Endothelial cell of umbilical vein (primary cell): ENCODE measurements at regions not wholly inside any gene's neighbourhood (a gene's known extent, or its start where the extent isn't known, plus 50 kb on each side); places are given as distances from the start of the nearest gene placed in this dataset.
"Not testable (repeated sequence)": the region's sequence is repeated elsewhere in the genome, so short reads cannot be mapped to it uniquely, and the experiment has no call there.

Experiments
- BruUV-seq: library from RNA; stranded (reverse); fragments of 400-500 nt; replicated peaks from 2 replicates; lab custom pipeline; 2021; lab: Mats Ljungman, UMichigan
- CTCF ChIA-PET: fragments of 300-600, 350-600 bp; sonication (Branson Sonifier 250); formaldehyde crosslinking; loops from one replicate; lab custom pipeline; 2021; ENCODE audit warnings: antibody characterized with exemption, inconsistent platforms; lab: Charles Lee
- POLR2A ChIA-PET: fragments of 300-600, 350-600 bp; sonication (Branson Sonifier 250); formaldehyde crosslinking; loops from one replicate; lab custom pipeline; 2021; ENCODE audit warnings: antibody characterized with exemption, inconsistent platforms; lab: Charles Lee
- DNase-seq: peaks from one replicate; pipeline ENCODE4 v3.0.0-alpha.2; 2011; ENCODE audit warnings: low read depth, low spot score
- FAIRE-seq: peaks from 2 replicates; lab custom pipeline; 2011; peaks lifted over from hg19 to GRCh38; lab: Jason Lieb, UNC
- H2AFZ ChIP-seq: 2 replicates; pipeline ENCODE4 v1.6.0; 2012; ENCODE audit warnings: low read depth, low read length, control low read depth, inconsistent platforms
- H3K27ac ChIP-seq: 2 replicates; pipeline ENCODE4 v1.5.1; 2011; ENCODE audit warnings: low read depth, mild to moderate bottlenecking, control low read depth, low read length, moderate library complexity; ENCODE audit not compliant: insufficient read depth
- H3K27me3 ChIP-seq, 2 experiments: 2 replicates each; pipeline versions ENCODE4 v1.6.0 to v1.6.1; 2011; ENCODE audit warnings: low read length in 2 of 2, mixed read lengths in 1 of 2; ENCODE audit not compliant: control insufficient read depth in 2 of 2, insufficient read depth in 2 of 2
- H3K36me3 ChIP-seq, 2 experiments: 2 replicates in 1 of 2; 3 replicates in 1 of 2; pipeline ENCODE4 v1.5.1; 2011; ENCODE audit warnings: low read length in 2 of 2, mild to moderate bottlenecking in 1 of 2, moderate library complexity in 1 of 2; ENCODE audit not compliant: control insufficient read depth in 2 of 2, insufficient read depth in 2 of 2; ENCODE audit errors: extremely low read depth in 1 of 2
- H3K4me1 ChIP-seq: 3 replicates; pipeline ENCODE4 v1.5.1; 2011; ENCODE audit warnings: mild to moderate bottlenecking, low read length; ENCODE audit not compliant: control insufficient read depth, insufficient read depth; ENCODE audit errors: extremely low read depth
- H3K4me2 ChIP-seq: 2 replicates; pipeline ENCODE4 v1.6.1; 2011; ENCODE audit warnings: low read length, control low read depth, mixed read lengths; ENCODE audit not compliant: insufficient read depth
- H3K4me3 ChIP-seq, 3 experiments: fragments of 200-600 bp in 1 of 3; sonication (generic), shearing (Covaris generic) in 1 of 3; replicated peaks in 1 of 3; 2 replicates each; pipeline ENCODE4 v1.5.1; 2011 to 2016; ENCODE audit warnings: control low read depth in 3 of 3, low read length in 3 of 3, mild to moderate bottlenecking in 2 of 3, inconsistent platforms in 1 of 3, low read depth in 1 of 3, moderate library complexity in 1 of 3; ENCODE audit not compliant: insufficient read depth in 1 of 3
- H3K79me2 ChIP-seq: 2 replicates; pipeline ENCODE4 v1.6.0; 2012; ENCODE audit warnings: low read length, inconsistent platforms; ENCODE audit not compliant: control insufficient read depth, insufficient read depth
- H3K9ac ChIP-seq: replicated peaks from 2 replicates; pipeline ENCODE3; 2011; ENCODE audit warnings: low read length, control low read depth; ENCODE audit not compliant: insufficient read depth; ENCODE audit errors: extremely low read depth
- H3K9me1 ChIP-seq: replicated peaks from 3 replicates; pipeline ENCODE4 v1.6.0; 2011; ENCODE audit warnings: mild to moderate bottlenecking, low read length; ENCODE audit not compliant: control insufficient read depth, insufficient read depth; ENCODE audit errors: extremely low read depth
- H3K9me3 ChIP-seq: replicated peaks from 2 replicates; pipeline ENCODE4 v1.5.1; 2012; ENCODE audit warnings: low read length, inconsistent platforms; ENCODE audit not compliant: control insufficient read depth, insufficient read depth
- H4K20me1 ChIP-seq: replicated peaks from 2 replicates; pipeline ENCODE3; 2011; ENCODE audit warnings: mild to moderate bottlenecking, low read length; ENCODE audit not compliant: control insufficient read depth, insufficient read depth; ENCODE audit errors: extremely low read depth
- EZH2 ChIP-seq: IDR thresholded peaks from 2 replicates; pipeline ENCODE4 v1.6.1; 2012; ENCODE audit warnings: borderline replicate concordance, low read depth, mild to moderate bottlenecking, moderate library complexity, low read length, inconsistent platforms; ENCODE audit not compliant: severe bottlenecking
- FOS ChIP-seq: IDR thresholded peaks from 2 replicates; pipeline ENCODE4 v1.6.1; 2011; ENCODE audit warnings: mild to moderate bottlenecking, low read length, moderate library complexity, borderline replicate concordance; ENCODE audit not compliant: insufficient read depth
- GATA2 ChIP-seq: IDR thresholded peaks from 2 replicates; pipeline ENCODE4 v1.7.0; 2011; ENCODE audit warnings: low read depth, mild to moderate bottlenecking, moderate library complexity, mixed read lengths, low read length; ENCODE audit not compliant: insufficient read length, insufficient read depth
- JUN ChIP-seq: IDR thresholded peaks from 2 replicates; pipeline ENCODE4 v1.6.1; 2011; ENCODE audit warnings: borderline replicate concordance, low read depth; ENCODE audit not compliant: insufficient read length, insufficient read depth
- MYC ChIP-seq: IDR thresholded peaks from one replicate; pipeline ENCODE4 v1.6.1; 2011; ENCODE audit warnings: mild to moderate bottlenecking, low read depth, low read length
- POLR2A ChIP-seq: IDR thresholded peaks from 2 replicates; pipeline ENCODE4 v1.6.1; 2012; ENCODE audit warnings: low read depth, mild to moderate bottlenecking, control low read depth, low read length
- POLR2AphosphoS5 ChIP-seq: IDR thresholded peaks from 2 replicates; pipeline ENCODE4 v1.6.1; 2012; ENCODE audit warnings: low read depth, mild to moderate bottlenecking, control low read depth, low read length, moderate library complexity; ENCODE audit not compliant: insufficient read depth
- dilution Hi-C: fragments of 300-500 bp; cut with MboI; formaldehyde crosslinking; loops from one replicate; pipeline ENCODE4 v1.15.0; 2019; ENCODE audit warnings: low sequenced_read_pairs; ENCODE audit not compliant: extremely low pct_ligation_motif_present
- intact Hi-C: fragments of 100-400 bp; cut with micrococcal nuclease; formaldehyde crosslinking; loops from one replicate; pipeline ENCODE4 v1.10.0; 2022
- TF ChIP-seq, protein P1 (sequence below), 2 donors: IDR thresholded peaks; 1 replicate in 1 of 2; 2 replicates in 1 of 2; pipeline ENCODE4 v1.5.1; 2011; ENCODE audit warnings: low read length in 2 of 2, mild to moderate bottlenecking in 2 of 2, moderate library complexity in 2 of 2, control low read depth in 1 of 2, inconsistent platforms in 1 of 2, low read depth in 1 of 2; ENCODE audit not compliant: insufficient read depth in 1 of 2; ENCODE audit errors: extremely low read depth in 1 of 2
- TF ChIP-seq, protein P2 (sequence below): IDR thresholded peaks from 2 replicates; pipeline ENCODE4 v1.6.1; 2011; ENCODE audit not compliant: insufficient read depth, insufficient read length

DNA sequence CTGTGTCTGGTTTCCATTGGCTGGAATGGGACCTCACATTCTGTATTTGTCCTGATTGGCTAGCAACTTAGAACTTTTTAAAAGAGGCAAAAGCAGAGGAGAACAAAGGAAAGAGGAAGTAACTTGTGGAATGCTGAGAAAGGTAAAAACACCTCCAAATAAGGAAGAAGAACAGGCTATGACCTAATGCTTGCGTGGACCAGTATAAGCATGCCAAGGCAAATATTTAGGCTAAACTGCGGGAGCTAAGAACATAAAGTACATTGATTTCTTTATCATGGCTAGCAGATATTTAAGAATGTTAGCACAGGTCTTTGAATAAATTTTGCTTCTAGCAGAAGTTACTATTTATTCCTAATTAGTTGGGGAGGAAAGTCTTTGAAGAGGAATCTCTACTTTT, 59.5 kb upstream of the MAP10 start:
- H3K36me3 ChIP-seq, H3K79me2 ChIP-seq, H3K9ac ChIP-seq, H3K9me1 ChIP-seq, H3K4me2 ChIP-seq, BruUV-seq, H3K4me1 ChIP-seq, H2AFZ ChIP-seq, H3K27me3 ChIP-seq, H3K4me3 ChIP-seq, H3K9me3 ChIP-seq, H4K20me1 ChIP-seq, POLR2A ChIA-PET, intact Hi-C loops, dilution Hi-C loops, FAIRE-seq, H3K27ac ChIP-seq: not testable (repeated sequence)
- CTCF ChIA-PET: interaction anchor here (0.8 kb wide), 1 partner anchor 50 kb away, joined by 3 read pairs; no protein-coding TSS in a partner anchor
- peak; percentile 19 for DNase-seq

DNA sequence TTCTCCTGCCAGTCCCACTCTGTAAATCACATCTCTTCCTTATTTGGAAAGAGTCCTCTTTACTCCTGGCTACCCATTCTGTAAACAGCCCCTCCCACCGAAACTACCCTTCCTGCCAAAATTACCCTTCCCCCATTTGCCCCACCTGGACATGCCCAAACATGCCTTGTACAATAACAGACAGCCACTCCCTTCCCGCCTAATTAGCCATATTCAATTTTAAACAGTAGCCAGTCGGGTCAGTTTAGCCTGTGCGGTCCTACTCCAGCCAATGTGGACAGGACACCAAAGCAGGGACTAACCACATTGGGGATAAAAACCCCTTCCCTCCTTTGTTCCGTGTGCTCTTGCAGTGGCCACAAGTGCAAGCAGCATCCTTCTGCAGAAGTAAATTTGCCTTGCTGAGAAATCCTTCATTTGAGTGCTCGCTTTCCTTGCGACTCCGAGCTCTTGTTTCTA, 56.3 kb upstream of the MAP10 start:
- TF ChIP-seq, protein P1, sequence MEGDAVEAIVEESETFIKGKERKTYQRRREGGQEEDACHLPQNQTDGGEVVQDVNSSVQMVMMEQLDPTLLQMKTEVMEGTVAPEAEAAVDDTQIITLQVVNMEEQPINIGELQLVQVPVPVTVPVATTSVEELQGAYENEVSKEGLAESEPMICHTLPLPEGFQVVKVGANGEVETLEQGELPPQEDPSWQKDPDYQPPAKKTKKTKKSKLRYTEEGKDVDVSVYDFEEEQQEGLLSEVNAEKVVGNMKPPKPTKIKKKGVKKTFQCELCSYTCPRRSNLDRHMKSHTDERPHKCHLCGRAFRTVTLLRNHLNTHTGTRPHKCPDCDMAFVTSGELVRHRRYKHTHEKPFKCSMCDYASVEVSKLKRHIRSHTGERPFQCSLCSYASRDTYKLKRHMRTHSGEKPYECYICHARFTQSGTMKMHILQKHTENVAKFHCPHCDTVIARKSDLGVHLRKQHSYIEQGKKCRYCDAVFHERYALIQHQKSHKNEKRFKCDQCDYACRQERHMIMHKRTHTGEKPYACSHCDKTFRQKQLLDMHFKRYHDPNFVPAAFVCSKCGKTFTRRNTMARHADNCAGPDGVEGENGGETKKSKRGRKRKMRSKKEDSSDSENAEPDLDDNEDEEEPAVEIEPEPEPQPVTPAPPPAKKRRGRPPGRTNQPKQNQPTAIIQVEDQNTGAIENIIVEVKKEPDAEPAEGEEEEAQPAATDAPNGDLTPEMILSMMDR (IDR thresholded peaks at IDR 0.05; ENCODE audit: extremely low read depth in 1 of 2, insufficient read depth in 1 of 2, low read depth in 1 of 2, low read length in 2 of 2): no peak
- TF ChIP-seq MYC (no peak), EZH2 (no peak), POLR2AphosphoS5 (no peak), GATA2 (no peak), JUN (no peak), FOS (no peak), POLR2A (no peak)
- TF ChIP-seq, protein P2, sequence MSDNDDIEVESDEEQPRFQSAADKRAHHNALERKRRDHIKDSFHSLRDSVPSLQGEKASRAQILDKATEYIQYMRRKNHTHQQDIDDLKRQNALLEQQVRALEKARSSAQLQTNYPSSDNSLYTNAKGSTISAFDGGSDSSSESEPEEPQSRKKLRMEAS: no peak
- no peak overlapping the region for H2AFZ ChIP-seq
- ChIA-PET POLR2A (no interaction called here), CTCF (no interaction called here)
- H3K4me3 ChIP-seq: no peak overlapping the region
- no peak overlapping the region for H3K9ac ChIP-seq
- BruUV-seq: no TSS peak
- H4K20me1 ChIP-seq: no peaks in the 10 kb centered on the region
- no peaks in the 10 kb centered on the region for H3K27me3 ChIP-seq
- H3K79me2 ChIP-seq: no peaks in the 10 kb centered on the region
- DNase-seq (no peak), FAIRE-seq (no peak)
- no peak overlapping the region for H3K4me2 ChIP-seq
- no peaks in the 10 kb centered on the region for H3K4me1 ChIP-seq
- H3K27ac ChIP-seq: no peak overlapping the region
- intact Hi-C loops (no loop called here), dilution Hi-C loops (no loop called here)
- peaks cover 5% of the 10 kb centered on the region for H3K9me3 ChIP-seq
- H3K9me1 ChIP-seq: no peaks in the 10 kb centered on the region
- no peaks in the 10 kb centered on the region for H3K36me3 ChIP-seq
